Duodenal mucosa (tissue), 2 donors: ENCODE measurements at regions not wholly inside any gene's neighbourhood (a gene's known extent, or its start where the extent isn't known, plus 50 kb on each side); places are given as distances from the start of the nearest gene placed in this dataset.

Experiments used
- H3K27ac ChIP-seq: one replicate; pipeline ENCODE4 v1.7.0; 2013; ENCODE audit warnings: low read depth, low read length
- H3K27me3 ChIP-seq, 2 donors: one replicate each; pipeline ENCODE4 v1.7.0; 2013; ENCODE audit warnings: low read length in 2 of 2, control low read depth in 1 of 2; ENCODE audit not compliant: insufficient read depth in 2 of 2, control insufficient read depth in 1 of 2
- H3K36me3 ChIP-seq, 2 donors: one replicate each; pipeline ENCODE4 v1.7.0; 2013; ENCODE audit warnings: low read length in 2 of 2, control low read depth in 1 of 2; ENCODE audit not compliant: insufficient read depth in 2 of 2, control insufficient read depth in 1 of 2
- H3K4me1 ChIP-seq, 2 donors: one replicate each; pipeline ENCODE4 v1.7.0; 2013; ENCODE audit warnings: low read length in 2 of 2, control low read depth in 1 of 2; ENCODE audit not compliant: insufficient read depth in 2 of 2, control insufficient read depth in 1 of 2
- H3K4me3 ChIP-seq, 2 donors: one replicate each; pipeline ENCODE4 v1.7.0; 2013; ENCODE audit warnings: low read length in 2 of 2, low read depth in 1 of 2
- H3K9ac ChIP-seq, 2 donors: one replicate each; pipeline ENCODE4 v1.7.0; 2013; ENCODE audit warnings: low read length in 2 of 2, low read depth in 1 of 2
- H3K9me3 ChIP-seq, 2 donors: one replicate each; pipeline ENCODE4 v1.7.0; 2013; ENCODE audit warnings: low read length in 2 of 2, control low read depth in 1 of 2; ENCODE audit not compliant: control insufficient read depth in 1 of 2

DNA sequence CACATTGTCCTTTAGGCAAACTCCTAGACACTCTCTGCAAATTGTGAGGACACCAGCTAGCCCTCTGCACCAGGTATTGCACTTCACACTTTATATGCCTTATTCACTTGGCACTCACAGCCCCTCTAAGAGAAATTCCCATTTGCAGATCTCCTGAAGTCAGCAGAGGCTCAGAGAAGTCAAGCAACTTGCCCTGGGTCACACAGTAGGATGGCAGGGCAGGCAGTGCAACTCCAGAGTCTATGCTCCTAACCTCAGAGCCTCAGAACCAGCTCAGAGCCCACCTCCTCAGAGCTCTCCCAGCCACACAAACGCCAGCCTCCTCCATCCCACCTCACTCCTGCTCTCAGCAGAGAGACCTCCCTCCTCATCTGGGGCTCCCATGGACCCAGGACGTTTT is 52.4 kb upstream of the BLCAP start:
- Histone ChIP-seq H3K9ac (no peak overlapping the region), H3K4me1 (peaks cover 8 to 13% of the 10 kb centered on the region in 2 donors), H3K27me3 (no peaks in the 10 kb centered on the region), H3K27ac (no peak overlapping the region), H3K4me3 (no peak overlapping the region), H3K9me3 (no peaks in the 10 kb centered on the region), H3K36me3 (no peaks in the 10 kb centered on the region)

DNA sequence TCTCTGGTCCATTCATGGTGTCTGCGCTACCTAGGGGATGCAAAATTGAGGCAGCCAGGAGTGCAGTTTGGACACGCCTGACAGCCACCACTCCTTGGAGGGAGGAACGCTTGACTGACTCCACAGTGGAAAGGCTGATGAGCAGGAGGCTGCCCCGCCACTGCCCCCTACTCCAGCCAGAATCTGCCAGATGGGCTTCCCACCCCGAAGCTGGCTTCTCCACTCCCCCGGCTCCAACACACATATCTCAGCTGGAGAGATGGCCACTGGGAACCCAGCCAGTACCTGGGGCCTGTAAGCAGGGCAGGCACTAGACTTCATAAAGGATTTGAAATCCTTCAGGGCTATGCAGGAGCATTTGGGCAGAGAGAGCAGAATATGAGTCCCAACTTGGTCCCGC is 51.4 kb upstream of the BLCAP start:
- Histone ChIP-seq H3K4me1 (peaks cover 0 to 3% of the 10 kb centered on the region in 2 donors), H3K27ac (no peak overlapping the region), H3K36me3 (no peaks in the 10 kb centered on the region), H3K9me3 (no peaks in the 10 kb centered on the region), H3K9ac (no peak overlapping the region), H3K27me3 (no peaks in the 10 kb centered on the region), H3K4me3 (no peak overlapping the region)

DNA sequence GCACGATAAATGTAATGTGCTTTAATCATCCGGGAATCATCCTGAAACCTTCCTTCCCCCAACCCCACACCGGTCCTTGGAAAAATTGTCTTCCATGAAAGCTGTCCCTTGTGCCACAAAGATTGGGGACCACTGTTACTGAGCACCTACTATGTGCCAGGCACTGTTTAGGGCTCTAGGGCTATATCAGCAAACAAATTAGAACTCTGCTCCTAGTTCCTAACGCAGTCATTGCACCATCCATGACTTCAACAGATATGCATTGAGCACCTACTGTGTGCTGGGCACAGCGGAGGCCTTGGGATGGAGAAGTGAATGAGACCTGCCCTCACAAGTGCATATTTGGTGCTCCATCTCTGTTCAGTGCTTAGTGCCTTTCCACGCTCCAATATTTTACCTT is 50.3 kb upstream of the BLCAP start:
- Histone ChIP-seq H3K27ac (no peak overlapping the region), H3K4me1 (no peaks in the 10 kb centered on the region), H3K27me3 (no peaks in the 10 kb centered on the region), H3K9me3 (no peaks in the 10 kb centered on the region), H3K9ac (no peak overlapping the region), H3K36me3 (no peaks in the 10 kb centered on the region), H3K4me3 (no peak overlapping the region)
